Hepatocyte (in vitro differentiated cells): ENCODE measurements at regions not wholly inside any gene's neighbourhood (a gene's known extent, or its start where the extent isn't known, plus 50 kb on each side); places are given as distances from the start of the nearest gene placed in this dataset.

Experiments used
- EZH2phosphoT487 ChIP-seq: fragments of 200-600 bp; sonication (generic); IDR thresholded peaks from one replicate; pipeline ENCODE4 v1.6.1; 2018; ENCODE audit warnings: antibody characterized with exemption, mild to moderate bottlenecking, low read depth, moderate library complexity; ENCODE audit not compliant: unreplicated experiment, severe bottlenecking
- TF ChIP-seq, protein P1 (sequence below): fragments of 200-600 bp; sonication (generic); IDR thresholded peaks from 2 replicates; pipeline ENCODE4 v1.5.1; 2016; ENCODE audit warnings: antibody characterized with exemption, mild to moderate bottlenecking; ENCODE audit not compliant: poor library complexity

DNA sequence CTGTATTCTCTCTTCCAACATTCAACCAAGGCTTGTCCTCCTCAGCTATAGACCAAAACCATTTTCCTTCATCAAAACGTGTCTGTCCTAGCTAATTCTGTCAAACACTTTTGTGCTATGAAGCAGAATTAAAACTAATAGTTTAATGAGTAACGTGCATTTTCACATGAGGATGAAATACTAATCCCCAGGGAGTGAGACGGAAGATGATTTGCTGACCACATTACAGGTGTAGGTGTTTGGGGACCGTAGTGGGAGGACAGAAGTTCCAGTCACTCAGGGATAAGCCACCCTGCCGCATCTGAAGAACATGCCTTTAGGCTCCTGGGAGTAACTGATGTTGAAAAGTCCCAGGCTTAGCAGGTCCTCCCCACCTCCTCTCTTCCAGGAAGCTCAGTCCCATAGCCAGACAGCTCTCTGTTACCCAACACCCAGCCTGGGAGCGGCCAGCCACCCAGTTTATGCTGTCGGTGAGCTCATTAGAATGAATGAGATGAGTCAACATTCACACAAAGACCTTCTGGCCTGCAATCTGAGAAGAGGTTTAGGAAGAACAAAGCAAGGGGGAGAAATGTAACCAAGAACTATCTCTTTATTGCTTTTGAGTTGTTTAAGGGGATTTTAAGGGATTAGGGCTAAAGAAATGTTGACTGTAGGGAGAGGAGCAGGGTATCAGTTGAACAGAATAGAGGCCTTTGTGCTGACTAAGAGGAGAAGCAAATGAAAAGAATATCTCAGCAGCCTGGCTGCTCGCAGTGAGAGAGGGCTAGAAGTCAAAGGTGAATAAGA, 122.5 kb downstream of the FOXI3 start:
- TF ChIP-seq EZH2phosphoT487: peak; percentile 98
- TF ChIP-seq, protein P1, sequence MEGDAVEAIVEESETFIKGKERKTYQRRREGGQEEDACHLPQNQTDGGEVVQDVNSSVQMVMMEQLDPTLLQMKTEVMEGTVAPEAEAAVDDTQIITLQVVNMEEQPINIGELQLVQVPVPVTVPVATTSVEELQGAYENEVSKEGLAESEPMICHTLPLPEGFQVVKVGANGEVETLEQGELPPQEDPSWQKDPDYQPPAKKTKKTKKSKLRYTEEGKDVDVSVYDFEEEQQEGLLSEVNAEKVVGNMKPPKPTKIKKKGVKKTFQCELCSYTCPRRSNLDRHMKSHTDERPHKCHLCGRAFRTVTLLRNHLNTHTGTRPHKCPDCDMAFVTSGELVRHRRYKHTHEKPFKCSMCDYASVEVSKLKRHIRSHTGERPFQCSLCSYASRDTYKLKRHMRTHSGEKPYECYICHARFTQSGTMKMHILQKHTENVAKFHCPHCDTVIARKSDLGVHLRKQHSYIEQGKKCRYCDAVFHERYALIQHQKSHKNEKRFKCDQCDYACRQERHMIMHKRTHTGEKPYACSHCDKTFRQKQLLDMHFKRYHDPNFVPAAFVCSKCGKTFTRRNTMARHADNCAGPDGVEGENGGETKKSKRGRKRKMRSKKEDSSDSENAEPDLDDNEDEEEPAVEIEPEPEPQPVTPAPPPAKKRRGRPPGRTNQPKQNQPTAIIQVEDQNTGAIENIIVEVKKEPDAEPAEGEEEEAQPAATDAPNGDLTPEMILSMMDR: no peak
